GM19372 (cell line): ENCODE measurements at regions not wholly inside any gene's neighbourhood (a gene's known extent, or its start where the extent isn't known, plus 50 kb on each side); places are given as distances from the start of the nearest gene placed in this dataset.
"Not testable (repeated sequence)": the region's sequence is repeated elsewhere in the genome, so short reads cannot be mapped to it uniquely, and the experiment has no call there.

Source experiments
- ATAC-seq: cut with Tn5 transposase; IDR thresholded peaks from one replicate; pipeline ENCODE4 v1.9.1; 2021; ENCODE audit warnings: mild to moderate bottlenecking, low read depth, moderate library complexity; ENCODE audit not compliant: unreplicated experiment

GRCh38 chr4:60709061-60709460, 491.1 kb upstream of the ADGRL3 start:
- ATAC-seq = no peak

DNA sequence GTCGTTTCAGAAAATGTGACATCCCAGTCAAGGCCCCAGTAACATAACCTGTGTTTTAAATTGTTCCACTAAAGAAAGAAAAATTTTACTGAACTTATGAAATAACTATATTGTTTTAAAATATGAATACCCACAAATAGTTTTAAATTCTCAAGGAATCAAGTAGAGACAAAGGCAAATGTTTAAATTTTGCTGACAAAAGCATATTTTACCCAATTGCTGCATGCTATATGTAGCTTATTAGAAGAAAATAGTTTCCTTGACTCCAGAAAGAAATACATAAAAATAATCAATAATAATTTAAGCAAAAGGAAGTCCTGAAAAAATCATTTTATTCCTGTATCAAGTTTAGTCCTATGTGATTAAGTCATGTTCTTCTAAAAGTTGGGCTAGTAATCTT, 481.3 kb upstream of the ADGRL3 start:
- no peak for ATAC-seq

DNA sequence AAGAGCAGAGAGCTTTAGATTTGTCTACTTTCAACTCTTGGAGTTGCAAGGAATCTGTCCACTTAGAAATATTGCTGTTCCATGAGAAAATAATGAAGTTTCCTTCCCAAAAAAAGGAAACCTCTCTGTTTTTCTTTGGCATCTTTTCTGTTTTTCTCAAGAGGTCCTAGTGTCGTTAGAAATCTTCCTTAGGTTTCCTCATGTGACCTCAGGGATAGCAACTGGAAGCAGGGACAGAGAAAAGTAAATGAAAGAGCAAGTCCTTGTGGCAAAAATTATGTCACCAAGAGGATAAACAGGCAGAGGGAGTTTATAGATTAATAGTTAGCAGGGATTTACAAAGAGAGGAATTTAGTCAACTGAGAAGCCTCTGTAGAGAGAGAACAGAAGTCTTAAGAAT, 478.4 kb upstream of the ADGRL3 start:
- no peak for ATAC-seq

DNA sequence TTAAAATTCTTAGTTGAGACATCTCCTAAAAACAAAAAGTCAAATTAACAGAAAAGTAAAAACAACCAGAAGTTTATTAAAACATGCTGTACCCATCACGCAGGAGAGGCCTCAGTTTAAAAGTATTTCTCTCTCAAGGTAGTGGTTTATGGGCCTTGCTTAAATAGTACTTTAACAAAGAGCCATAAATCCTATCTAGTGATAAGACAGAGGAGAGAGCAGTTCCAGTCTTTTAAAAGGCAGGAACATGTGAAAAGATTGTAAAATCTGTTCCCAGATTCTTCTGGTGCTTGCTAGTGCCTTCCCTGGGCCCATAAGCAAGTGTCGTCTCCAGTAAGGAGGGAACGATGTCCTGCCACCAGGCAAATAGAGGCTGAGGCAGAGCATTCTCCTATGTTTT, 476.3 kb upstream of the ADGRL3 start:
- ATAC-seq = no peak

DNA sequence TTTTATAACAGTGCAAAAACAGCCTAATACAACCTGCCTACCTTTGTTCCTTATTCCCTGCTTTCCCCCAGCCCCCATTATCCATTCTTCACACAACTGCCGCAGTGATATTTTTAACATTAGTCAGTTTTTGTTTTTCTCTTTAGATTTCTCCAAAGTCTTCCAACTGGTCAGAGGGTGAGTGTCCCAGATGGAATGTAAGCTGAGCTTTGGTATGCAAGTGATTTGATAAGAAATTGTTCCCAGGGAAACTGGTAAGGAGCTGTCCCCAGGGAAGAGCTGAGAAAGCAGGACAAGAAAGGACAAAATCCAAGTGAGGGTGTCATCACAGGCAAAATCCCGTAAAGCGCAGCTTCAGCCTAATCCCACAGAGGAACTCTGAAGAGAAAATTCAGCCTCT, 475.5 kb upstream of the ADGRL3 start:
- ATAC-seq = no peak

- no peak for ATAC-seq
Measured at GRCh38 chr4:60726779-60727178, 473.3 kb upstream of the ADGRL3 start.

DNA sequence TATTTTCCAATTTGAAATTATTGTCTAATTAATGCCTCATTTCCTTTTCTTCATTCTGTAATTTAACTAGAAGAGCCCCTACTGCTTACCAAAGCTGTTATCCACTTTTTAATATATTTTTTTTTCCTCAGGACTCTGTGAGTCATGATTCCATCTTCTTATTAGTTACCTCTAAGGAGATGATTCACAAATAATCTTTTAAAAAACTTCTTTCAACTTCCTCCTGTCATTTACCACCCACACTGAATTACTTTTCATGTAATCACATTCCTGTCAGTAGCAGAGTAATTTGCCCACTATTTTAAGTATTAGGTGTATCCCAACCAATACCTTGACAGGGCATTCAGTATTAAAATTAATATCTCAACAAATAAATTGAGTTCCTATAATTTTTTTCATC, 470.9 kb upstream of the ADGRL3 start:
- ATAC-seq = no peak

GRCh38 chr4:60729764-60730163, 470.4 kb upstream of the ADGRL3 start:
- ATAC-seq = not testable (repeated sequence)

- no peak for ATAC-seq
Measured at GRCh38 chr4:60737858-60738257, 462.3 kb upstream of the ADGRL3 start.

GRCh38 chr4:60743654-60744053, 456.5 kb upstream of the ADGRL3 start:
- ATAC-seq = no peak

GRCh38 chr4:60744767-60745166, 455.4 kb upstream of the ADGRL3 start:
- no peak for ATAC-seq

- ATAC-seq = no peak
Measured at GRCh38 chr4:60745800-60746571, 454.1 kb upstream of the ADGRL3 start.

GRCh38 chr4:60750962-60751361, 449.2 kb upstream of the ADGRL3 start:
- no peak for ATAC-seq

DNA sequence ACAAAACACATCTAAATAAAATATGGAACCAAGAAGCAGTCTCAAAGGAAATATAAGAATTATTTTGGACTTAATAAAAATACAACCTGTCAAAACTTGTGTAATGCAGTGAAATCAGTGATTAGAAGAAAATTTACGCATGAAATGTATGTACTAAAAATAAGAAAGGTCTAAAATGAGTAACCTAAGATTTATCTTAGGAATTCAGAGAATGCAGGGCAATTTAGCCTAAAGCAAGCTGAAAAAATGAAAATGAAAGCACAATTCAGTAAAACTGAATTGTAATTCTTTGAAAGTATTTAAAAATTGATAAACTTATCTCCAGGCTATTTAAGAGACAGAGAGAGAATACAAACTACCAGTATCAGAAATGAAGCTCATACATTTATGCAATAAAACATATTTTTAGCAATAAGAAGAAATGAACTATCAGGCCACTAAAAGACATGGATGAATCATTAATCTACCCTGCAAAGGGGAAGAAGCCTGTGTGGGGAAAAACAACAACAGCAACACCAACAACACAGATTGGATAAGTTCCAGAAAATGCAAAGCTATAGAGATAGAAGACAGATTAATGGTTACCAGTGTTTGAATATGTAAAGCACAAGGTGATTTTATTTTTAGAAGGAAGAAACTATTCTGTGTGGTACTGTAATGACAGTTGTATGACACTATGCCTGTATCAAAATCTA, 442.0 kb upstream of the ADGRL3 start:
- ATAC-seq = no peak

DNA sequence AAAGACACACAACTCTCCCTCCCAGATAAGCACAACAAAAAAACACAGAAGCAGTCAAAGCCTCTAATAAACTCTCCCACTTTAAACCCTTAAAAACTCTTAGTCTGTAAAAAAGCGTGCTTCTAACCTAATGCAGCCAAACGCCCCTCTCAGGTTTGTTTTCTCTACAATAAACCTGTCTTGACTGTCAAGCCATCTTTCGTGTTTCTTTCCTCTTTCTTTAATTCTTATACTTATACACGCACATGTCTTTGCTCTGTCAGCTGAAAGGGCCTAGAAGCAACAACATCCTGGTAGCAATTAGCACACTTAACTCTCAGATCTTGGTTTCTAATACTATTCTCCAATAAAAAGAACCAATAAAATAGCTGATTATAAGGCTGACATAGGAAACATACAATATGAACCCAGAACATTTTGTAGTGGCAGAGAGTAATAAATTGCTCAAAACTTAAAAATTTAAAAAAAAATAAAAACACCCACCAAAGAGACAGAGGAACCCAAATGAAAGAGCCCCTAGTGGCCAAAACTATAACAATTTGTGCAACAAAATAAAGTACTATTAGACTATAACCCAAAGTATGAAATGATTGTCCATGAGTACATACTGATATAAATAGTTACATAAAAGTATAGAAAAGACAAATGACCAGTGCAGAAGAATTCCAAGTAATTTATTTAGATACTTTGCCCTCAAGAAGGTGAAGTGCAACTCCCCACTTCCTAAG, 440.4 kb upstream of the ADGRL3 start:
- ATAC-seq = no peak

- ATAC-seq = no peak
Measured at GRCh38 chr4:60780874-60781273, 419.3 kb upstream of the ADGRL3 start.

- ATAC-seq = no peak
Measured at GRCh38 chr4:60790608-60791007, 409.5 kb upstream of the ADGRL3 start.

DNA sequence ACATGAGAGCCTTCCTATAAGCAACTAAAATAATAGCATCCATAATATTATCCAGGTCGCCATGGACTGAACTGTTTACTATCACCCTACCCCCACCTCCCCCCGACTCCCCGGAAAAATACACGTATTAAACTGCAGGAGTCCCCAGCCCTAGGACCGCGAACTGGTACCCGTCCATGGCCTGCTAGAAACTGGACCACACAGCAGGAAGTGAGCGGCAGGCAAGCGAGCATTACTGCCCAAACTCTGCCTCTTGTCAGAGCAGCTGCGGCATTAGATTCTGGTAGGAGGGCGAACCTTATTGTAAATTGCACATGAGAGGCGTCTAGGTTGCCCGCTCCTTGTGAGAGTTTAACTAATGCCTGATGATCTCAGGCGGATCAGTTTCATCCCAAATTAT, 405.8 kb upstream of the ADGRL3 start:
- no peak for ATAC-seq

GRCh38 chr4:60799214-60799613, 400.9 kb upstream of the ADGRL3 start:
- ATAC-seq = no peak

DNA sequence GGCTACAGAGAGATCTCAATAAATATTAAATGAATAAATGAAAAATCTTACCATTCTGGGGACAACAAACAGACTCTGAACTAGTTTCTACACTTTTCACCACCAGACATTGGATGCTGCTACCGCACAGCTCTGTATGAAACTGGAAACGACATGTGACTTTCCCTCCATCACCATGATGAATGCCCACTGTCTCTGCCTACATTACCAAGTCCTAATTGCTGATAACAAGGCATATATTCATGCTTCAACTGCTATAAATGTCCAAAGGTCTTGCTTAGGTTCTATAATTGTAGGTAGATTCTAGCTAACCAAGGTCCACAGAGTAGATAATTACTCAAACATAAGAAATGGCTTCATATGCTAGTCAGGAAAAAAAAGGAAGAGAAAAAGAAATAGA, 399.4 kb upstream of the ADGRL3 start:
- ATAC-seq = no peak

- ATAC-seq = no peak
Measured at GRCh38 chr4:60805500-60806313, 394.4 kb upstream of the ADGRL3 start.
